ENCODE measurements at regions not wholly inside any gene's neighbourhood (a gene's known extent, or its start where the extent isn't known, plus 50 kb on each side); places are given as distances from the start of the nearest gene placed in this dataset.

GRCh38 chr7:13578294-13578693, 411.2 kb downstream of the ETV1 start:
- TF ChIP-seq EZH2phosphoT487 (IDR thresholded peaks at IDR 0.05; ENCODE audit: low read length) (no peak), CTCF (IDR thresholded peaks at IDR 0.05; ENCODE audit: low read length) (no peak), EZH2 (optimal IDR thresholded peaks at IDR 0.05; ENCODE audit: low read depth, low read length) (no peak)
